ENCODE measurements at regions not wholly inside any gene's neighbourhood (a gene's known extent, or its start where the extent isn't known, plus 50 kb on each side); places are given as distances from the start of the nearest gene placed in this dataset.
"Not testable (repeated sequence)": the region's sequence is repeated elsewhere in the genome, so short reads cannot be mapped to it uniquely, and the experiment has no call there.

- TF ChIP-seq CTCF (IDR thresholded peaks at IDR 0.05) (no peak), POLR2A (IDR thresholded peaks at IDR 0.05) (no peak)
- Histone ChIP-seq H3K36me3 (no peaks in the 10 kb centered on the region), H3K4me1 (no peaks in the 10 kb centered on the region), H3K27me3 (no peaks in the 10 kb centered on the region), H3K4me3 (no peak overlapping the region), H3K27ac (no peak overlapping the region), H3K9me3 (no peaks in the 10 kb centered on the region)
- DNase-seq (no peak), ATAC-seq (no peak)
- 38% methylated on average over 2 of the region's 3 CpGs for WGBS (ENCODE audit: insufficient coverage, low coverage, low lambda C conversion rate, missing lambda C conversion rate)
- intact Hi-C loops (cut with DNase I), result no loop called here
Observed at GRCh38 chr14:82035397-82035796, 501.7 kb upstream of the SEL1L start.

GRCh38 chr14:82038066-82038465, 504.4 kb upstream of the SEL1L start:
- ATAC-seq, H3K36me3 ChIP-seq: not testable (repeated sequence)

GRCh38 chr14:82045339-82045738, 511.7 kb upstream of the SEL1L start:
- WGBS (ENCODE audit: insufficient coverage, low coverage, low lambda C conversion rate, missing lambda C conversion rate), result 48% methylated on average over 1 of the region's 1 CpG
- H3K27me3 ChIP-seq, result no peaks in the 10 kb centered on the region
- intact Hi-C loops (cut with DNase I), result no loop called here
- H3K4me1 ChIP-seq, result peaks cover 0 to 8% (median 0%) of the 10 kb centered on the region in 4 donors
- TF ChIP-seq POLR2A (IDR thresholded peaks at IDR 0.05), result no peak
- TF ChIP-seq CTCF (IDR thresholded peaks at IDR 0.05), result no peak
- DNase-seq (no peak), ATAC-seq (peak; percentile 63 to 82 (median 76))
- no peaks in the 10 kb centered on the region for H3K9me3 ChIP-seq
- H3K27ac ChIP-seq, result no peak overlapping the region
- H3K36me3 ChIP-seq, result no peaks in the 10 kb centered on the region
- H3K4me3 ChIP-seq, result no peak overlapping the region

More at GRCh38 chr14:82038066-82038465, 504.4 kb upstream of the SEL1L start:
- H3K9me3 ChIP-seq; H3K4me1 ChIP-seq; intact Hi-C loops (cut with DNase I); H3K4me3 ChIP-seq; H3K27ac ChIP-seq; DNase-seq; H3K27me3 ChIP-seq: not testable (repeated sequence)
- WGBS (ENCODE audit: insufficient coverage, low coverage, low lambda C conversion rate, missing lambda C conversion rate), result 89% methylated on average over 3 of the region's 3 CpGs

- Histone ChIP-seq H3K36me3 (no peaks in the 10 kb centered on the region), H3K27ac (no peak overlapping the region), H3K27me3 (no peaks in the 10 kb centered on the region), H3K9me3 (no peaks in the 10 kb centered on the region), H3K4me3 (no peak overlapping the region), H3K4me1 (peaks cover 0 to 8% (median 0%) of the 10 kb centered on the region in 4 donors)
- DNase-seq (no peak), ATAC-seq (no peak)
- intact Hi-C loops (cut with DNase I), result no loop called here
- no peak for TF ChIP-seq POLR2A (IDR thresholded peaks at IDR 0.05)
- 48% methylated on average over 1 of the region's 1 CpG for WGBS (ENCODE audit: insufficient coverage, low coverage, low lambda C conversion rate, missing lambda C conversion rate)
Observed at GRCh38 chr14:82046512-82047226, 513.0 kb upstream of the SEL1L start.

GRCh38 chr14:82047777-82048470, 514.3 kb upstream of the SEL1L start:
- no peak for TF ChIP-seq CTCF (IDR thresholded peaks at IDR 0.05)
- no peak for TF ChIP-seq POLR2A (IDR thresholded peaks at IDR 0.05)
- intact Hi-C loops (cut with DNase I), result no loop called here
- 22% methylated on average over 1 of the region's 1 CpG for WGBS (ENCODE audit: insufficient coverage, low coverage, low lambda C conversion rate, missing lambda C conversion rate)
- DNase-seq (no peak), ATAC-seq (peak in 1 of 4 donors; percentile 20)
- H3K27me3 ChIP-seq, result no peaks in the 10 kb centered on the region
- no peak overlapping the region for H3K27ac ChIP-seq
- no peaks in the 10 kb centered on the region for H3K36me3 ChIP-seq
- no peak overlapping the region for H3K4me3 ChIP-seq
- peaks cover 0 to 8% (median 0%) of the 10 kb centered on the region in 4 donors for H3K4me1 ChIP-seq
- no peaks in the 10 kb centered on the region for H3K9me3 ChIP-seq
